Prostate gland (tissue), 2 donors: ENCODE measurements at regions not wholly inside any gene's neighbourhood (a gene's known extent, or its start where the extent isn't known, plus 50 kb on each side); places are given as distances from the start of the nearest gene placed in this dataset.

Source experiments
- DNase-seq: peaks from one replicate; pipeline ENCODE4 v3.0.0-alpha.2; 2019; ENCODE audit warnings: low spot score
- H3K27ac ChIP-seq, 2 donors: fragments of 200-600 bp; sonication (generic); 2 replicates each; pipeline ENCODE4 v1.5.1; 2017 to 2019
- H3K27me3 ChIP-seq: fragments of 200-600 bp; sonication (generic); replicated peaks from 2 replicates; pipeline ENCODE4 v1.5.1; 2019; ENCODE audit not compliant: insufficient read depth
- H3K36me3 ChIP-seq, 2 donors: fragments of 200-600 bp; sonication (generic); 1 replicate in 1 of 2; 2 replicates in 1 of 2; pipeline versions ENCODE4 v1.5.1 to v1.8.1; 2017 to 2019
- H3K4me1 ChIP-seq: fragments of 200-600 bp; sonication (generic); replicated peaks from 2 replicates; pipeline ENCODE4 v1.5.1; 2019
- H3K4me3 ChIP-seq, 2 donors: fragments of 200-600 bp; sonication (generic); 2 replicates each; pipeline ENCODE4 v1.5.1; 2017 to 2019
- H3K9me3 ChIP-seq: fragments of 200-600 bp; sonication (generic); 2 replicates; pipeline ENCODE4 v1.5.1; 2017
- CTCF ChIP-seq, 4 experiments: fragments of 200-600 bp in 2 of 4; fragments of 450-650 bp in 2 of 4; sonication (generic) in 2 of 4; IDR thresholded peaks; 1 replicate in 3 of 4; 2 replicates in 1 of 4; pipeline ENCODE4 v1.5.1; 2016 to 2019; ENCODE audit warnings: antibody characterized with exemption in 4 of 4, mild to moderate bottlenecking in 2 of 4, moderate library complexity in 2 of 4
- POLR2A ChIP-seq: fragments of 450-650 bp; IDR thresholded peaks from one replicate; pipeline ENCODE4 v1.6.1; 2016; ENCODE audit warnings: antibody characterized with exemption, mild to moderate bottlenecking
- POLR2AphosphoS5 ChIP-seq: sonication (generic); formaldehyde crosslinking; IDR thresholded peaks from one replicate; pipeline ENCODE4 v1.6.1; 2017; ENCODE audit warnings: antibody characterized with exemption
- WGBS: methylation state at CpG from one replicate; pipeline ENCODE4 v1.1.5; 2018; 5-methylcytosine and 5-hydroxymethylcytosine counted together
- intact Hi-C: fragments of 100-400 bp; cut with DNase I; formaldehyde crosslinking; loops from one replicate; pipeline ENCODE4 v1.14.2; 2022

GRCh38 chr7:115593111-115593510 lies 437.5 kb downstream of the TFEC start:
- no peak overlapping the region for H3K4me3 ChIP-seq
- H3K27me3 ChIP-seq: no peaks in the 10 kb centered on the region
- H3K27ac ChIP-seq: no peak overlapping the region
- no peaks in the 10 kb centered on the region for H3K9me3 ChIP-seq
- no peak for DNase-seq
- no peak for TF ChIP-seq POLR2A
- no peak for TF ChIP-seq POLR2AphosphoS5
- no peak for TF ChIP-seq CTCF (IDR thresholded peaks at IDR 0.05)
- no peaks in the 10 kb centered on the region for H3K36me3 ChIP-seq
- H3K4me1 ChIP-seq: no peaks in the 10 kb centered on the region
- intact Hi-C loops: no loop called here
- WGBS: 53% methylated on average over 2 of the region's 2 CpGs

DNA sequence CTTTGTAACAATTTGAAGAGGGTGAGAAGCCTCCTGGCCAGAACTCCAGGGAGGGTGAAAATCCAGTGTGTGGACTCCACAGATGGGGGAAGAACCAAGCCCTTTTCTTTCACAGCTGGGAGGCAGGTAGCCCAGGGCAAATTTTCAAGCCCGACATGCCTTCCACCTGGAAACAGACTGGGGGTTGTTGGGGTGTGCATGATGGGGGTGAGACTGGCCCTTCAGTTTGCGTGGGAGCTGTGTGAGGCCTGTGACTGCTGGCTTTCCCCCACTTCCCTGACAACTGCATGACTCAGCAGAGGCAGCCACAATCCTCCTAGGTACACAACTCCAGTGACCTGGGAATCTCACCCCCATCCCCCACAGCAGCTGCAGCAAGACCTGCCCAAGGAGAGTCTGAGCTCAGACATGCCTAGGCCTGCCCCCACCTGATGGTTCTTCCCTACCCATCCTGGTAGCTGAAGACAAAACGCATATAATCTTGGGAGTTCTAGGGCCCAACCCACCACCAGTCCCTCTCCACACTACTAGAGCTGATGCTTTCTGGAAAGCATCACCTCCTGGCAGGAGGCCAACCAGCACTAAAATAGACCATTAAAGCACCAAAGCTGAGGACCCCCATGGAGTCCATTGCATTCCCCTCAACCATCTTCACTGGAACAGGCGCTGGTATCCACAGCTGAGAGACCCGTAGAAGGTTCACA lies 445.4 kb downstream of the TFEC start:
- intact Hi-C loops: no loop called here
- no peak for TF ChIP-seq POLR2A
- no peak for TF ChIP-seq CTCF (IDR thresholded peaks at IDR 0.05)
- no peak for TF ChIP-seq POLR2AphosphoS5
- WGBS: 88% methylated on average over 5 of the region's 5 CpGs

DNA sequence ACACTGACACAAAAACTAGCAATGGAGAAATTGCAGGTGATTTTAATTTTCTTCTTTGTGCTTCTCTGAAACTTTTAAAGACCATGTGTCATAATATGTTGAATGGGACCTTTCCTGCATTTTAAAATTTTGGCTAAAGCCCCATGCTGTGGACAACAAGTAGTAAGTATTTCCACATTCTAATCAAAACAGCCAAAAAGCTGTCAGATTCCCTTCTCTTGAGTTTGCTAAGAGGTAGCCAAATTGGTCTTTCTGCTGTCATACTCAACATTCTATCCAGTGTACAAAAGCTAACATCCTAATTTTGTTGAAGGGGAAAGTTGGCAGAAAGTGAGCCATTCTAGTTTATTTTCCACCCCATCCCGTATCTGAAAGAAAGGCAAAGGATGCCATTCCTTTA lies 447.6 kb downstream of the TFEC start:
- no peaks in the 10 kb centered on the region for H3K4me1 ChIP-seq
- H3K36me3 ChIP-seq: no peaks in the 10 kb centered on the region
- H3K4me3 ChIP-seq: no peak overlapping the region
- no peaks in the 10 kb centered on the region for H3K27me3 ChIP-seq
- no peak for TF ChIP-seq POLR2A
- no peak for TF ChIP-seq CTCF (IDR thresholded peaks at IDR 0.05)
- TF ChIP-seq POLR2AphosphoS5: no peak
- DNase-seq: no peak
- no peak overlapping the region for H3K27ac ChIP-seq
- intact Hi-C loops: no loop called here
- no peaks in the 10 kb centered on the region for H3K9me3 ChIP-seq
- WGBS: 41% methylated on average over 1 of the region's 1 CpG

More for the DNA sequence above, 445.4 kb downstream of the TFEC start:
- Histone ChIP-seq H3K36me3 (no peaks in the 10 kb centered on the region), H3K9me3 (no peaks in the 10 kb centered on the region), H3K27me3 (no peaks in the 10 kb centered on the region), H3K4me3 (no peak overlapping the region), H3K27ac (no peak overlapping the region), H3K4me1 (no peaks in the 10 kb centered on the region)
- no peak for DNase-seq

DNA sequence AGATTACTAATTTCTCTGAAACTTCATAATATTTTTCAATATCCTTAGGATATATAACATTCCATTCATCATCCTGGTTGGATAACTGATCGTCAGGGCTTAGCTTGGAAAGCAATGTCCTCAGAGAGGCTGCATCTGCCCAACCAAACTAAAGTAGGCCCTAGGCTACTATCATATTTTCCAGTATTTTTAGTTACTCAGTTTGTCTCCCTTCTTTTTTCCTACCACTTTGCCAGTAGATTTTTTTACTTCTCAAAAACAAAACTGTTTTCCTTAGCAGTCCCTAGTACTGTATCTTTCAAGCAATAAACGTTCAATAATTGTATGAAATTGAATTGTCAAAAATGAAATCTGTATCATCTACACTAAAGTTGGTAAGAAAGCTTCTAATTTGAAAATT lies 452.0 kb downstream of the TFEC start:
- TF ChIP-seq POLR2AphosphoS5 (no peak), CTCF (IDR thresholded peaks at IDR 0.05) (no peak), POLR2A (no peak)
- WGBS: 67% methylated on average over 2 of the region's 2 CpGs

GRCh38 chr7:115574681-115575291 lies 455.8 kb downstream of the TFEC start:
- intact Hi-C loops: no loop called here
- no peak for DNase-seq
- no peaks in the 10 kb centered on the region for H3K27me3 ChIP-seq
- no peaks in the 10 kb centered on the region for H3K36me3 ChIP-seq
- no peak overlapping the region for H3K4me3 ChIP-seq
- WGBS: 56% methylated on average over 6 of the region's 6 CpGs
- H3K27ac ChIP-seq: no peak overlapping the region
- TF ChIP-seq POLR2AphosphoS5: no peak
- TF ChIP-seq POLR2A: no peak
- TF ChIP-seq CTCF (IDR thresholded peaks at IDR 0.05): no peak
- H3K9me3 ChIP-seq: no peaks in the 10 kb centered on the region
- H3K4me1 ChIP-seq: no peaks in the 10 kb centered on the region

More for the DNA sequence above, 452.0 kb downstream of the TFEC start:
- DNase-seq: no peak
- Histone ChIP-seq H3K4me3 (no peak overlapping the region), H3K9me3 (no peaks in the 10 kb centered on the region), H3K4me1 (no peaks in the 10 kb centered on the region), H3K27me3 (no peaks in the 10 kb centered on the region), H3K36me3 (no peaks in the 10 kb centered on the region), H3K27ac (no peak overlapping the region)
- intact Hi-C loops: no loop called here
